Immature natural killer cell (primary cell): ENCODE measurements at regions not wholly inside any gene's neighbourhood (a gene's known extent, or its start where the extent isn't known, plus 50 kb on each side); places are given as distances from the start of the nearest gene placed in this dataset.

ENCODE experiments used
- DNase-seq, 3 donors: peaks; one replicate each; pipeline ENCODE4 v3.0.0; 2022; ENCODE audit warnings: mixed read lengths in 1 of 3
- H3K27ac Mint-ChIP-seq, 6 donors: one replicate each; pipeline ENCODE4 v1.8.0; 2020; ENCODE audit warnings: mixed read lengths in 6 of 6, mild to moderate bottlenecking in 5 of 6, inconsistent platforms in 4 of 6, moderate library complexity in 3 of 6
- H3K27me3 Mint-ChIP-seq, 3 donors: one replicate each; pipeline ENCODE4 v1.8.0; 2020 to 2021; ENCODE audit warnings: low read depth in 3 of 3, mild to moderate bottlenecking in 3 of 3, mixed read lengths in 3 of 3, moderate library complexity in 3 of 3, inconsistent platforms in 1 of 3
- H3K36me3 Mint-ChIP-seq, 3 donors: one replicate each; pipeline ENCODE4 v1.8.0; 2020; ENCODE audit warnings: mixed read lengths in 3 of 3, inconsistent platforms in 2 of 3, mild to moderate bottlenecking in 2 of 3
- H3K4me1 Mint-ChIP-seq, 2 donors: one replicate each; pipeline ENCODE4 v1.8.0; 2020; ENCODE audit warnings: inconsistent platforms in 2 of 2, mild to moderate bottlenecking in 2 of 2, mixed read lengths in 2 of 2, moderate library complexity in 1 of 2
- H3K4me3 Mint-ChIP-seq, 5 donors: one replicate each; pipeline ENCODE4 v1.8.0; 2020; ENCODE audit warnings: mild to moderate bottlenecking in 5 of 5, mixed read lengths in 5 of 5, inconsistent platforms in 3 of 5, moderate library complexity in 3 of 5
- H3K9me3 Mint-ChIP-seq, 6 donors: one replicate each; pipeline ENCODE4 v1.8.0; 2020; ENCODE audit warnings: mild to moderate bottlenecking in 6 of 6, mixed read lengths in 6 of 6, inconsistent platforms in 4 of 6, moderate library complexity in 3 of 6

DNA sequence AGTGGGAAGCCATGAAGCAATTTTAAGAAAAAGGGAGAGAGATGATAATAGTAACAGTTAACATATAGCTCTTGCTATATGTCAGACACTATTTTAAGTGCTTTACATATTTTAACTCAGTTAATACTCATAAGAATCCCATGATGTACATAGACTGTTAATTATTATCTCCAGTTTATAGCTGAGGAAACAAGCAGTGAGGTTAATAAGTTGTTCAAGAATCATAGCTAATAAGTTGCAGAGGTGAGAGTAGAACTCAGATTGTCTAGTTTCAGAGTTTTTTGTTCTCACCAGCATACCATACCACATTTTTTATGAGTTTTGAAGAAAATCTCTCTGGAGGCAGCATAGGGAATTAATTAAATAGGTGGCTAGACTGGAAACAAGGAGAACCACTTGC is 144.6 kb upstream of the MMS22L start:
- Mint-ChIP-seq H3K36me3 (no peaks in the 10 kb centered on the region), H3K27ac (no peak overlapping the region), H3K4me3 (no peak overlapping the region), H3K9me3 (peaks cover 0 to 4% (median under 1%) of the 10 kb centered on the region in 6 donors), H3K27me3 (peaks cover 0 to 2% (median 0%) of the 10 kb centered on the region in 3 donors), H3K4me1 (no peaks in the 10 kb centered on the region)
- DNase-seq = no peak

DNA sequence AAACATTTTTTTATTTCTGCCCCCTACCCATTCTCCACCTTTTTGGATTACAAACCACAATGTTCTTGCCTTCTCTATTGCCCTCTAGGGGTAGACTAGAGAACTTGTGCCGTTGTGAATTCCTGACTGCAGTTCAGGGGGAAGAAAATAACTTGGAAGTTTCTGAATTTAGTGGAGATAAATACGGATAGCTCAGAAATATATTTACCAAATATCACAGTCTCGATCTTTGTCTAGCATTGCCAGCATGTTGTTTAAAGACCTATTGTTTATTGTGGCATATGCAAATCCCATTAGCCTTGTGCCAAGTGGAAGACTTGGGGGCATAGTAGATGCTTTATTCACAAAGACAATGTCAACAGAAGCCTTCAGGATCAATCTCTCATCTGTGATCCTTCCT is 154.1 kb upstream of the MMS22L start:
- Mint-ChIP-seq H3K4me3 (no peak overlapping the region), H3K27me3 (peaks cover 0 to 3% (median 2%) of the 10 kb centered on the region in 3 donors), H3K36me3 (no peaks in the 10 kb centered on the region), H3K4me1 (no peaks in the 10 kb centered on the region), H3K27ac (no peak overlapping the region), H3K9me3 (no peaks in the 10 kb centered on the region)
- DNase-seq = no peak

- no peak overlapping the region for H3K27ac Mint-ChIP-seq
- H3K4me3 Mint-ChIP-seq = no peak overlapping the region
- no peak for DNase-seq
- H3K36me3 Mint-ChIP-seq = no peaks in the 10 kb centered on the region
- H3K4me1 Mint-ChIP-seq = no peaks in the 10 kb centered on the region
- peaks cover 0 to 3% (median 2%) of the 10 kb centered on the region in 3 donors for H3K27me3 Mint-ChIP-seq
- H3K9me3 Mint-ChIP-seq = no peaks in the 10 kb centered on the region
Observed at GRCh38 chr6:97438011-97438671, 155.1 kb upstream of the MMS22L start.

DNA sequence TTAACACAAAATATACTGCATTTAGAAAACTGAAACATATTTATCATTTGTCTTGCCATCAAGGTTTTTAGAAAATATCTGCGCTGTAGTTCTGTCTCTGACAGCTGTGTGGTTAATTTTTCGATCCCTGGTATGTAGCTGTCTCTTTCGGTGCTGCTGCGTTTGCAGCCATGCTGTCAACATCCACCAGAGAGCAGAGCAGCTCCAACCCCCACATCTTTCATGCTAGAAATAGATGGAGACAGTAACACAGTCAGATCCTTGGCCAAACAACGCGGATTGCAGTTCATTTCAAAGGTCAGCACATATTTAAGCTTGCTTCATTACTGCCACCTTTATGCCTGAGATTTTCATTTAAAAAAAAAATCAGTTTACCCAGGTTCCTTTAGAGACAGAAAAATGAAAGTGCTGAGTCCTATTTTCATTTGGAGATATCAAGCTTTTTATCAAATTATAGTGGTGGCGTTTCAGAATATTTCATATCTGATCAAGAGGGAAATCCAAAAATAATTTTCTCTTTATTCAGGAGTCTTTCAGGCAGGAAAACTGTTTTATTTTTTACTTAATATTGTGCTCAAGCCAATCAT is 157.7 kb upstream of the MMS22L start:
- Mint-ChIP-seq H3K4me1 (no peaks in the 10 kb centered on the region), H3K36me3 (no peaks in the 10 kb centered on the region), H3K9me3 (no peaks in the 10 kb centered on the region), H3K4me3 (no peak overlapping the region), H3K27me3 (no peaks in the 10 kb centered on the region), H3K27ac (no peak overlapping the region)
- DNase-seq = no peak

DNA sequence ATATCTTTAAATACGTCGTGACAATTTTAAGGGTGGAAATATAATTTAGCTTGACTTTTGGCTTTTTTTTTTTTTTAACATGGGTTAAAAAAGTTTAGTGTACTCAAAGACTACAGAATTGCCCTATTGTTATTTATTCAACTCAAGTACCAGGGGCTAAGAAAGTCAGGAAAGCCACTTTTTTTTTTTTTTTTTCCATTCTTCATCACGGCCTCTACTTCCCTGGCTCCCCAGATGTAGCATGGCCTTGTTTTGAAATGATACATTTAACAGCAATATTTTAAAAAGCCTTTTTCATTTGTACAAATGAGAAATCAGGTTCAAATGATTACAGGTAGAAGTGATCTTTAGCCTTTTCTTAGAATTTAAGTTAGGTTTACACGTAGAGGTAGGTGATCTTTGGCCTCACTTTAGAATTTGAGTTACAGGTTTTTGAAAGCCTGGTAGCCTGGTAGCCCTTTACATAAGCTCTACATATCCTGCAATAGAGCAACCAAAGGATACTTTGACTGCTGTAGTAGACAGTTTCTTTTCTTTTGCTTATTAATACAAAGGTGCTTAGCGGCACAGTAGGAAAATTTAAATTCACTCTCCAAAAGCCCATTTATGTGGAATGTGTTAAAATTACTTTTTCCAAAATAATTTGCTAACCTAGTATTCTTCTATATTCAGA is 160.5 kb upstream of the MMS22L start:
- Mint-ChIP-seq H3K4me3 (no peak overlapping the region), H3K9me3 (peaks cover 0 to 7% (median 0%) of the 10 kb centered on the region in 6 donors), H3K4me1 (no peaks in the 10 kb centered on the region), H3K36me3 (no peaks in the 10 kb centered on the region), H3K27me3 (no peaks in the 10 kb centered on the region), H3K27ac (no peak overlapping the region)
- DNase-seq = no peak

DNA sequence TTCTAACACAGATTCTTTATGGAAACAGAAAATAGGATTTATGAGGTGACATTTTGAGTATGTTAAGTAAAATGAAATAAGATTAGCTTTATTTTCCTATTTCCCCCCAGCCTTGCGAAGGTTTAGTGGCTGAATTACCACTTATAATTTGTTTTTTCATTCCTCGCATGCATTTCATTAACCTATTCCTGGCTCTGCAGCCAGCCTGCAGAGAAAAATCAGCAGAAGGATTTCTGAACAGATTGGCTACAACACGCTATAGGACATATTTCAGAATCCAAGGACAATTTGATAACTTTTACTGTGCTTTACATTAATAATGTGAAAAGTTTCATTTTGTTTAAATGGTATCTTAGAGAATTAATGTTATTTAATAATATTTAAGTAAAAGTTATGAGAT is 162.4 kb upstream of the MMS22L start:
- no peaks in the 10 kb centered on the region for H3K36me3 Mint-ChIP-seq
- no peaks in the 10 kb centered on the region for H3K27me3 Mint-ChIP-seq
- H3K9me3 Mint-ChIP-seq = peaks cover 0 to 7% (median 0%) of the 10 kb centered on the region in 6 donors
- DNase-seq = no peak
- no peaks in the 10 kb centered on the region for H3K4me1 Mint-ChIP-seq
- H3K4me3 Mint-ChIP-seq = no peak overlapping the region
- H3K27ac Mint-ChIP-seq = no peak overlapping the region

DNA sequence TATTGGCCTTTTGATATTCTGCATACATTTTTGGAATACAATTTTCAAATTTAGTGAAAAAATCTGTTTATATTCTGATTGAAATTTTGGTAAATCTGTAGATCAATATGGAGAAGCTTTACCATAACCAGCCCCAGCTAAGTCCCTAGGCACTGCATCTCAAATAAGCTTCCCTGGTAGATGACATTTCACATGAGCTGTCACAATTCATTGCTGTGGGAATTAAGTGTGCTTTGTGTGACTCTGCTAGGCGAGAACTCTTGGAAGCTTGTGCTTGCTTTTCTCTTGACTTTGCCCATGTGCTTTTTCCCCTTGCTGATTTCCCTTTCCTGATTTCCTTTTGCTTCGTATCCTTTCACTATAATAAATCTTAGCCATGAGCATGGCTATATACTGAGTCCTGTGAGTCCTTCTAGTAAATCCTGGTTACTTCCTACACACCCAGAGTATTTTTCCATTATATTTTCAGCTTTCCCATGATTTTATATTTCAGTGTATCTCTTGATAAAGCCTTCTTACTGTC is 166.5 kb upstream of the MMS22L start:
- H3K4me1 Mint-ChIP-seq = no peaks in the 10 kb centered on the region
- H3K9me3 Mint-ChIP-seq = peaks cover 2 to 13% (median 4%) of the 10 kb centered on the region in 6 donors
- no peak for DNase-seq
- H3K27ac Mint-ChIP-seq = no peak overlapping the region
- H3K4me3 Mint-ChIP-seq = no peak overlapping the region
- H3K36me3 Mint-ChIP-seq = no peaks in the 10 kb centered on the region
- H3K27me3 Mint-ChIP-seq = peaks cover 0 to 2% (median 0%) of the 10 kb centered on the region in 3 donors

DNA sequence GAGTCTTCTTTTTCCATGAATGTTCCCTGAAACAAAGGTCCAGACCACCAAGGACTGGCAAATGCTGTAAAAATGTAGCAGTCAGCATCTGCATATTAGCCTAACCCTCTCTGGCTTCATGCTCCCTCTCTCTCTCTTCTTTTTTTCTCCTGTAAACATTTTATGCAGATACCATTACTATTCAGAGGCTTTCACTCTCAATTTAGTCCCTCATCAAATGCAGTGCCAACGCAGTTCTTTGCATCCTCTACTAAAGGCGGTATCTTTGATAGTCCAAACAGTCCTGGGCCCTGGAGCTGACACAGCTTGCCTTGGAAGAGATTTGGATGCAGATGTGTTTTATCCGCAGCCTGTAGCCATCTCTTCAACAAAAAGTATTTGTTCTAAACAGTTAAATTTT is 167.1 kb upstream of the MMS22L start:
- H3K27ac Mint-ChIP-seq = no peak overlapping the region
- DNase-seq = no peak
- no peaks in the 10 kb centered on the region for H3K36me3 Mint-ChIP-seq
- peaks cover 0 to 2% (median 0%) of the 10 kb centered on the region in 3 donors for H3K27me3 Mint-ChIP-seq
- no peak overlapping the region for H3K4me3 Mint-ChIP-seq
- H3K4me1 Mint-ChIP-seq = no peaks in the 10 kb centered on the region
- H3K9me3 Mint-ChIP-seq = peaks cover 2 to 13% (median 4%) of the 10 kb centered on the region in 6 donors

GRCh38 chr6:97456070-97456469 is 173.1 kb upstream of the MMS22L start:
- Mint-ChIP-seq H3K36me3 (no peaks in the 10 kb centered on the region), H3K4me1 (no peaks in the 10 kb centered on the region), H3K9me3 (peaks cover 2 to 12% (median 2%) of the 10 kb centered on the region in 6 donors), H3K27me3 (peaks cover 0 to 2% (median 2%) of the 10 kb centered on the region in 3 donors), H3K4me3 (no peak overlapping the region), H3K27ac (no peak overlapping the region)
- DNase-seq = no peak

DNA sequence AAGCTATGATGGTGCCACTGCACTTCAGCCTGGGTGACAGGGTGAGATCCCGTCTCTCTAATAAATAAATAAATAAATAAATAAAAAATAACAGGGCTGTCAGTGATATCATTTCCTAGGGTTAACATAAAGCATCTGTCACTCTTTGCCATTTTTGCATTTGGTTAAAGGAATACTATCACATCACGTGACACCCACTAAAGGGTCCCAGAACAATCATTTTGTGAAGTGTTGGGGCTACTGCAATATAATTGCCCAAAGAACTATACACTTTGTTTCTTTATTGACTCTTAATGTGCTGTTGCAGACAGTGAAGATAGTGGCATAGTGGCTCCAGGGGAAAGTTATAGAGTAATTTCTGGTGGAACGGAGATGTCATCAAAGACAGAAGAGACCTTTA is 176.5 kb upstream of the MMS22L start:
- no peak for DNase-seq
- Mint-ChIP-seq H3K4me1 (no peaks in the 10 kb centered on the region), H3K9me3 (peaks cover 0 to 10% (median 2%) of the 10 kb centered on the region in 6 donors), H3K36me3 (no peaks in the 10 kb centered on the region), H3K27ac (no peak overlapping the region), H3K4me3 (no peak overlapping the region), H3K27me3 (peaks cover 0 to 2% (median 0%) of the 10 kb centered on the region in 3 donors)

DNA sequence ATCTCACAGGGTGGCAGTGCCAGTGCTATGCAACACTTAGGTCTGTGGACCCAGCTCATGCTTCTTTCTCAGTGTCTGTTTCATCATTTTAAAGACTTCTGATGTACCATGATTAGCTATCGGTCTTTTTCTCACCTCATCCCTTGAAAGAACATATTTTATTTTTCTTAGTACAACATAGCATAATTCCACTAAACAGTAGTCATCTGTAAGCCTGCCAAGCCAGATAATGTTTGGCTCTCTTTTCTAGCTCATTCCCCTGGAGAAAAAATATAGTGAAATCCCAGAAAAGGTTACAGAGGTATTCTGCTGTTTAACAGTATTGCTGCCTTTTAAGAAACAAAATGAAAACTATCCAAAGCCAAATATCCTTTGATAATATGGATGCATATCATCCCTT is 177.0 kb upstream of the MMS22L start:
- H3K27me3 Mint-ChIP-seq = peaks cover 0 to 2% (median 0%) of the 10 kb centered on the region in 3 donors
- H3K4me1 Mint-ChIP-seq = no peaks in the 10 kb centered on the region
- no peaks in the 10 kb centered on the region for H3K36me3 Mint-ChIP-seq
- DNase-seq = no peak
- H3K27ac Mint-ChIP-seq = no peak overlapping the region
- no peak overlapping the region for H3K4me3 Mint-ChIP-seq
- peaks cover 0 to 10% (median 0%) of the 10 kb centered on the region in 6 donors for H3K9me3 Mint-ChIP-seq

- no peak for DNase-seq
Observed at GRCh38 chr6:97460394-97461080, 177.5 kb upstream of the MMS22L start.

DNA sequence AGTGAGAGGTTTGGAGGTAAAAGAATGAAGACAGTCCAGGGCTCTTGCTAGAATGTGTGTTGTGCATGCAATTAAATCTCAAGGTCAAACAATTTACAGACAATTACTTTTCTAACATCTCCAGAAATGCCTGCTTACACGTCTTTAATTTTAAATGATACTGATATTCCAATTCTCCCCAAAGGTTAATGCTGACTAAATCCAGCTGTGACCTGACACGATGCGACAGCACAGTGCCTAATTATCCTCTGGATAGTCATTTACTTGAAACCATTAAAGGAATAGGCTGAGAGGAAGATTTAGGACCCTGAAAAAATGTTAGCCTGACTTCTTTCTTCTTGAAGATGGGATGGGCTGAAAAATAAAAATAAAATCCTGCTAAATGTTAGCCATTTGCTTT is 178.2 kb upstream of the MMS22L start:
- no peak overlapping the region for H3K4me3 Mint-ChIP-seq
- H3K27me3 Mint-ChIP-seq = peaks cover 0 to 4% (median 0%) of the 10 kb centered on the region in 3 donors
- H3K9me3 Mint-ChIP-seq = peaks cover 0 to 10% (median 0%) of the 10 kb centered on the region in 6 donors
- no peak overlapping the region for H3K27ac Mint-ChIP-seq
- DNase-seq = no peak
- H3K36me3 Mint-ChIP-seq = no peaks in the 10 kb centered on the region
- H3K4me1 Mint-ChIP-seq = no peaks in the 10 kb centered on the region

More at GRCh38 chr6:97460394-97461080, 177.5 kb upstream of the MMS22L start:
- H3K9me3 Mint-ChIP-seq = peaks cover 0 to 10% (median 0%) of the 10 kb centered on the region in 6 donors
- H3K27ac Mint-ChIP-seq = no peak overlapping the region
- peaks cover 0 to 3% (median 0%) of the 10 kb centered on the region in 3 donors for H3K27me3 Mint-ChIP-seq
- no peak overlapping the region for H3K4me3 Mint-ChIP-seq
- no peaks in the 10 kb centered on the region for H3K36me3 Mint-ChIP-seq
- H3K4me1 Mint-ChIP-seq = no peaks in the 10 kb centered on the region

DNA sequence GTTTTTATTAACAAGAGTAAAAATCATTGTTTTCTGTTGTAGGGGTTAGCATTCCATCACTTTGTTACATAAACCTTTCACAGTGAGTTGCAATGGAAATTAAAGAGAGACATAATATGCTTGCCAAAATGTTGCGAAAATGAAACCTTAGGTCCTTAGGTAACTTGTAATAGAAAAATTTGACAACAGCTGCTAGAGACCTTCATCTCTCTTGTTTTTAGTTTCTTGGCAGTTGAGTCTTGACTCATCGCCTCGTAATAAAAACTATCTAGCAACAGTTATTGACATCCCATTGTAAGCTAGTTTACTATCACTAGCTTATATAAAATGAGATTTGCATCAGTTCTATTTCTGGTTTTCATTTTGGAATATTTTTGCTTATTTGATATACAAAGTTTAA is 179.0 kb upstream of the MMS22L start:
- peaks cover 0 to 10% (median 0%) of the 10 kb centered on the region in 6 donors for H3K9me3 Mint-ChIP-seq
- no peak overlapping the region for H3K4me3 Mint-ChIP-seq
- peaks cover 0 to 2% (median 0%) of the 10 kb centered on the region in 3 donors for H3K27me3 Mint-ChIP-seq
- DNase-seq = no peak
- H3K4me1 Mint-ChIP-seq = no peaks in the 10 kb centered on the region
- no peaks in the 10 kb centered on the region for H3K36me3 Mint-ChIP-seq
- no peak overlapping the region for H3K27ac Mint-ChIP-seq
